K562 (cell line): ENCODE measurements at regions not wholly inside any gene's neighbourhood (a gene's known extent, or its start where the extent isn't known, plus 50 kb on each side); places are given as distances from the start of the nearest gene placed in this dataset.

ENCODE experiments used
- GTF3C2 ChIP-seq: IDR thresholded peaks from 3 replicates; pipeline ENCODE4 v1.6.1; 2011; ENCODE audit warnings: borderline replicate concordance, mild to moderate bottlenecking, moderate library complexity; ENCODE audit not compliant: insufficient read length; ENCODE audit errors: extremely low read depth
- U2AF1 ChIP-seq: fragments of 200-400 bp; formaldehyde crosslinking; optimal IDR thresholded peaks from 2 replicates; pipeline ENCODE3; 2017; ENCODE audit warnings: mild to moderate bottlenecking, low read depth, low read length, moderate library complexity

- TF ChIP-seq U2AF1 (no peak), GTF3C2 (no peak)
These were observed 289.8 kb upstream of the SEMA6D start for GRCh38 chr15:47427463-47427862.
